ENCODE measurements at regions not wholly inside any gene's neighbourhood (a gene's known extent, or its start where the extent isn't known, plus 50 kb on each side); places are given as distances from the start of the nearest gene placed in this dataset.

GRCh38 chr15:97461226-97461625 lies 499.3 kb upstream of the ARRDC4 start:
- dilution Hi-C loops (cut with MboI; ENCODE audit: extremely low pct_ligation_motif_present, low sequenced_read_pairs) (no loop called here), intact Hi-C loops (cut with micrococcal nuclease) (no loop called here)
- Histone ChIP-seq H3K4me3 (replicated peaks in 1 of 3; ENCODE audit: insufficient read depth in 1 of 3, low read depth in 1 of 3, low read length in 3 of 3) (no peak overlapping the region), H3K4me1 (ENCODE audit: control insufficient read depth, extremely low read depth, insufficient read depth, low read length) (no peaks in the 10 kb centered on the region), H3K9ac (replicated peaks; ENCODE audit: extremely low read depth, insufficient read depth, low read length) (no peak overlapping the region), H4K20me1 (replicated peaks; ENCODE audit: control insufficient read depth, extremely low read depth, insufficient read depth, low read length) (no peaks in the 10 kb centered on the region), H2AFZ (ENCODE audit: low read depth, low read length) (no peak overlapping the region), H3K9me3 (replicated peaks; ENCODE audit: control insufficient read depth, insufficient read depth, low read length) (no peaks in the 10 kb centered on the region), H3K79me2 (ENCODE audit: control insufficient read depth, insufficient read depth, low read length) (no peaks in the 10 kb centered on the region), H3K4me2 (ENCODE audit: insufficient read depth, low read length) (no peak overlapping the region), H3K27me3 (ENCODE audit: control insufficient read depth in 2 of 2, insufficient read depth in 2 of 2, low read length in 2 of 2) (no peaks in the 10 kb centered on the region), H3K36me3 (ENCODE audit: control insufficient read depth in 2 of 2, extremely low read depth in 1 of 2, insufficient read depth in 2 of 2, low read length in 2 of 2) (no peaks in the 10 kb centered on the region), H3K9me1 (replicated peaks; ENCODE audit: control insufficient read depth, extremely low read depth, insufficient read depth, low read length) (no peaks in the 10 kb centered on the region), H3K27ac (ENCODE audit: insufficient read depth, low read depth, low read length) (no peak overlapping the region)
- ChIA-PET POLR2A (no interaction called here), CTCF (no interaction called here)
- BruUV-seq (replicated peaks): no TSS peak
- FAIRE-seq: no peak
- no peak for DNase-seq (ENCODE audit: low read depth, low spot score)
- TF ChIP-seq CTCF (IDR thresholded peaks at IDR 0.05; ENCODE audit: extremely low read depth in 1 of 2, insufficient read depth in 1 of 2, low read depth in 1 of 2, low read length in 2 of 2) (no peak), GATA2 (IDR thresholded peaks at IDR 0.05; ENCODE audit: insufficient read depth, insufficient read length, low read depth, low read length) (no peak), MYC (IDR thresholded peaks at IDR 0.05; ENCODE audit: low read depth, low read length) (no peak), EZH2 (IDR thresholded peaks at IDR 0.05; ENCODE audit: borderline replicate concordance, low read depth, low read length, severe bottlenecking) (no peak), POLR2AphosphoS5 (IDR thresholded peaks at IDR 0.05; ENCODE audit: insufficient read depth, low read depth, low read length) (no peak), MAX (IDR thresholded peaks at IDR 0.05; ENCODE audit: insufficient read depth, insufficient read length) (no peak), FOS (IDR thresholded peaks at IDR 0.05; ENCODE audit: borderline replicate concordance, insufficient read depth, low read length) (no peak), POLR2A (IDR thresholded peaks at IDR 0.05; ENCODE audit: low read depth, low read length) (no peak), JUN (IDR thresholded peaks at IDR 0.05; ENCODE audit: borderline replicate concordance, insufficient read depth, insufficient read length, low read depth) (no peak)

Data from endothelial cell of umbilical vein (primary cell).